H1 (cell line): ENCODE measurements at regions not wholly inside any gene's neighbourhood (a gene's known extent, or its start where the extent isn't known, plus 50 kb on each side); places are given as distances from the start of the nearest gene placed in this dataset.

ENCODE experiments used
- CTCF ChIA-PET: fragments of 300-600 bp; sonication (Branson Sonifier 250); formaldehyde crosslinking; loops from one replicate; lab custom pipeline; 2021; ENCODE audit not compliant: partially characterized antibody; lab: Charles Lee
- POLR2A ChIA-PET: fragments of 300-600 bp; sonication (Branson Sonifier 250); formaldehyde crosslinking; loops from one replicate; lab custom pipeline; 2021; ENCODE audit warnings: inconsistent platforms; ENCODE audit not compliant: partially characterized antibody; lab: Charles Lee
- DNase-seq, 2 experiments: peaks; one replicate each; pipeline versions ENCODE4 v3.0.0 to v3.0.0-alpha.2; 2010 to 2022; ENCODE audit warnings: low spot score in 2 of 2, low read depth in 1 of 2, mixed read lengths in 1 of 2
- FAIRE-seq: peaks from 2 replicates; lab custom pipeline; 2011; peaks lifted over from hg19 to GRCh38; lab: Jason Lieb, UNC
- H2AFZ ChIP-seq: 2 replicates; pipeline ENCODE4 v1.8.1; 2012; ENCODE audit warnings: low read length, inconsistent platforms
- H2AK5ac ChIP-seq: 2 replicates; pipeline ENCODE4 v1.6.1; 2013; ENCODE audit warnings: low read depth, low read length
- H2BK120ac ChIP-seq: replicated peaks from 2 replicates; pipeline ENCODE3; 2013; ENCODE audit warnings: low read depth, low read length, inconsistent platforms
- H2BK12ac ChIP-seq: 2 replicates; pipeline ENCODE4 v1.6.1; 2013; ENCODE audit warnings: low read depth, low read length
- H2BK15ac ChIP-seq: 2 replicates; pipeline ENCODE4 v1.6.1; 2013; ENCODE audit warnings: low read length
- H2BK20ac ChIP-seq: 2 replicates; pipeline ENCODE4 v1.6.1; 2013; ENCODE audit warnings: low read length
- H2BK5ac ChIP-seq: 2 replicates; pipeline ENCODE4 v1.6.1; 2013; ENCODE audit warnings: low read depth, low read length
- H3K14ac ChIP-seq: 2 replicates; pipeline ENCODE4 v1.6.1; 2013; ENCODE audit warnings: inconsistent platforms; ENCODE audit not compliant: insufficient read length
- H3K18ac ChIP-seq: 2 replicates; pipeline ENCODE4 v1.6.1; 2013; ENCODE audit warnings: low read length; ENCODE audit errors: extremely low read depth
- H3K23ac ChIP-seq: 2 replicates; pipeline ENCODE4 v1.6.1; 2013; ENCODE audit warnings: inconsistent platforms; ENCODE audit not compliant: insufficient read length
- H3K23me2 ChIP-seq: 2 replicates; pipeline ENCODE4 v1.6.1; 2013; ENCODE audit warnings: low read depth, low read length
- H3K27ac ChIP-seq: 2 replicates; pipeline ENCODE4 v1.6.1; 2011; ENCODE audit warnings: low read depth, low read length, inconsistent platforms
- H3K27me3 ChIP-seq, 4 experiments: replicated peaks in 1 of 4; 1 replicate in 1 of 4; 2 replicates in 3 of 4; pipeline versions ENCODE4 v1.6.1 to v1.8.1; 2011 to 2013; ENCODE audit warnings: low read length in 3 of 4, mild to moderate bottlenecking in 3 of 4, inconsistent platforms in 2 of 4, mixed read lengths in 2 of 4, moderate library complexity in 1 of 4; ENCODE audit not compliant: control insufficient read depth in 3 of 4, insufficient read depth in 3 of 4; ENCODE audit errors: extremely low read depth in 1 of 4
- H3K36me3 ChIP-seq, 4 experiments: 2 replicates each; pipeline versions ENCODE4 v1.6.1 to v1.8.1; 2011 to 2013; ENCODE audit warnings: mild to moderate bottlenecking in 4 of 4, low read length in 3 of 4, moderate library complexity in 2 of 4, control low read depth in 1 of 4, inconsistent platforms in 1 of 4; ENCODE audit not compliant: insufficient read depth in 4 of 4, control insufficient read depth in 2 of 4
- H3K4ac ChIP-seq: replicated peaks from 2 replicates; pipeline ENCODE3; 2013; ENCODE audit warnings: low read length, low read depth, mixed read lengths, inconsistent platforms; ENCODE audit not compliant: insufficient read length
- H3K4me1 ChIP-seq, 4 experiments: replicated peaks in 1 of 4; 1 replicate in 1 of 4; 2 replicates in 3 of 4; pipeline versions ENCODE4 v1.6.1 to v1.8.1; 2011 to 2013; ENCODE audit warnings: low read length in 3 of 4, inconsistent platforms in 2 of 4, mixed read lengths in 1 of 4; ENCODE audit not compliant: insufficient read depth in 4 of 4, control insufficient read depth in 3 of 4
- H3K4me2 ChIP-seq, 2 experiments: 2 replicates each; pipeline versions ENCODE4 v1.6.1 to v1.8.1; 2011 to 2013; ENCODE audit warnings: low read depth in 2 of 2, low read length in 2 of 2, control low read depth in 1 of 2, inconsistent platforms in 1 of 2, mild to moderate bottlenecking in 1 of 2; ENCODE audit not compliant: insufficient read depth in 1 of 2
- H3K4me3 ChIP-seq, 4 experiments: fragments of 200-600, 300-600 bp in 1 of 4; sonication (generic), shearing (Covaris generic), sonication (Bioruptor Twin) in 1 of 4; 2 replicates each; pipeline versions ENCODE4 v1.5.1 to v1.8.1; 2011 to 2016; ENCODE audit warnings: low read length in 4 of 4, low read depth in 3 of 4, control low read depth in 2 of 4, inconsistent platforms in 2 of 4, mild to moderate bottlenecking in 2 of 4, mixed read lengths in 1 of 4, moderate library complexity in 1 of 4; ENCODE audit not compliant: insufficient read depth in 2 of 4; ENCODE audit errors: extremely low read depth in 1 of 4
- H3K56ac ChIP-seq: replicated peaks from 2 replicates; pipeline ENCODE3; 2013; ENCODE audit warnings: low read depth, mild to moderate bottlenecking, mixed read lengths, low read length, inconsistent platforms; ENCODE audit not compliant: insufficient read length
- H3K79me1 ChIP-seq: 2 replicates; pipeline ENCODE4 v1.6.1; 2013; ENCODE audit warnings: low read depth, low read length, control low read depth
- H3K79me2 ChIP-seq, 2 experiments: 2 replicates each; pipeline versions ENCODE4 v1.6.1 to v1.8.1; 2012 to 2013; ENCODE audit warnings: low read length in 2 of 2, mild to moderate bottlenecking in 2 of 2, inconsistent platforms in 1 of 2; ENCODE audit not compliant: insufficient read depth in 2 of 2, control insufficient read depth in 1 of 2
- H3K9ac ChIP-seq, 4 experiments: replicated peaks in 1 of 4; 1 replicate in 1 of 4; 2 replicates in 3 of 4; pipeline versions ENCODE4 v1.6.1 to v1.8.1; 2011 to 2013; ENCODE audit warnings: low read depth in 3 of 4, low read length in 3 of 4, control low read depth in 2 of 4, mild to moderate bottlenecking in 2 of 4, moderate library complexity in 2 of 4, inconsistent platforms in 1 of 4; ENCODE audit errors: extremely low read depth in 1 of 4
- H3K9me3 ChIP-seq, 2 experiments: 2 replicates each; pipeline versions ENCODE4 v1.6.1 to v1.8.1; 2012 to 2013; ENCODE audit warnings: mild to moderate bottlenecking in 2 of 2, moderate library complexity in 2 of 2, control low read depth in 1 of 2, inconsistent platforms in 1 of 2, low read depth in 1 of 2, low read length in 1 of 2, mixed read lengths in 1 of 2; ENCODE audit not compliant: insufficient read depth in 2 of 2
- H4K20me1 ChIP-seq, 2 experiments: replicated peaks in 1 of 2; 2 replicates each; pipeline versions ENCODE3 to v1.8.1; 2011 to 2013; ENCODE audit warnings: inconsistent platforms in 2 of 2, low read length in 2 of 2, mild to moderate bottlenecking in 1 of 2; ENCODE audit not compliant: insufficient read depth in 2 of 2, control insufficient read depth in 1 of 2
- H4K5ac ChIP-seq: 2 replicates; pipeline ENCODE4 v1.6.1; 2013; ENCODE audit warnings: low read length, low read depth, mixed read lengths, inconsistent platforms; ENCODE audit not compliant: insufficient read length
- H4K8ac ChIP-seq: 2 replicates; pipeline ENCODE4 v1.8.0; 2013; ENCODE audit warnings: mild to moderate bottlenecking, moderate library complexity, low read length, inconsistent platforms; ENCODE audit not compliant: insufficient read depth; ENCODE audit errors: extremely low read depth
- H4K91ac ChIP-seq: replicated peaks from 2 replicates; pipeline ENCODE3; 2013; ENCODE audit warnings: low read length, mixed read lengths, inconsistent platforms; ENCODE audit not compliant: insufficient read length
- BCL11A ChIP-seq, 2 experiments: IDR thresholded peaks; one replicate each; pipeline ENCODE4 v1.6.1; 2011; ENCODE audit warnings: low read depth in 2 of 2, low read length in 2 of 2, mild to moderate bottlenecking in 2 of 2
- CEBPB ChIP-seq: IDR thresholded peaks from 2 replicates; pipeline ENCODE4 v1.6.1; 2012; ENCODE audit warnings: low read depth, low read length
- CREB1 ChIP-seq: IDR thresholded peaks from 2 replicates; pipeline ENCODE4 v1.6.1; 2012; ENCODE audit warnings: inconsistent platforms
- MAFK ChIP-seq: IDR thresholded peaks from 2 replicates; pipeline ENCODE4 v1.6.1; 2012; ENCODE audit warnings: low read depth, mild to moderate bottlenecking, improper control_type of control experiment, low read length
- NRF1 ChIP-seq: IDR thresholded peaks from 2 replicates; pipeline ENCODE4 v1.6.1; 2011; ENCODE audit warnings: mild to moderate bottlenecking, low read depth, low read length, improper control_type of control experiment
- RAD21 ChIP-seq, 2 experiments: IDR thresholded peaks in 1 of 2; conservative IDR thresholded peaks in 1 of 2; 2 replicates each; pipeline ENCODE4 v1.6.1; 2011; ENCODE audit warnings: low read depth in 2 of 2, low read length in 2 of 2, improper control_type of control experiment in 1 of 2, inconsistent platforms in 1 of 2, mild to moderate bottlenecking in 1 of 2, moderate library complexity in 1 of 2
- RFX5 ChIP-seq: IDR thresholded peaks from 2 replicates; pipeline ENCODE4 v1.6.1; 2011; ENCODE audit warnings: low read depth, low read length, improper control_type of control experiment, borderline replicate concordance
- SUZ12 ChIP-seq: fragments of 200-600 bp; sonication (generic); IDR thresholded peaks from 2 replicates; pipeline ENCODE4 v1.6.1; 2012; ENCODE audit warnings: mild to moderate bottlenecking, inconsistent platforms, low read length, moderate library complexity, mixed read lengths
- TAF7 ChIP-seq: optimal IDR thresholded peaks from 2 replicates; pipeline ENCODE3; 2011; ENCODE audit warnings: low read depth, mild to moderate bottlenecking, inconsistent platforms, low read length, moderate library complexity, borderline replicate concordance
- ZNF274 ChIP-seq: IDR thresholded peaks from 2 replicates; pipeline ENCODE4 v1.7.0; 2012; ENCODE audit warnings: low read length, borderline replicate concordance; ENCODE audit errors: extremely low read depth
- WGBS, 2 experiments: shearing (Covaris generic) in 1 of 2; methylation state at CpG; one replicate each; pipeline versions ENCODE4 v1.1.6 to v1.1.7; 2013 to 2015; ENCODE audit warnings: low lambda C conversion rate in 2 of 2, mixed read lengths in 2 of 2, inconsistent platforms in 1 of 2, low coverage in 1 of 2, missing lambda C conversion rate in 1 of 2; ENCODE audit not compliant: insufficient replicate concordance in 2 of 2, insufficient coverage in 1 of 2, insufficient read length in 1 of 2; ENCODE audit errors: extremely low coverage in 1 of 2, missing lambda C conversion rate in 1 of 2; 5-methylcytosine and 5-hydroxymethylcytosine counted together
- TF ChIP-seq, protein P1 (sequence below): IDR thresholded peaks from 2 replicates; pipeline ENCODE4 v1.6.1; 2011; ENCODE audit warnings: low read depth, mild to moderate bottlenecking, low read length; ENCODE audit not compliant: insufficient read depth

DNA sequence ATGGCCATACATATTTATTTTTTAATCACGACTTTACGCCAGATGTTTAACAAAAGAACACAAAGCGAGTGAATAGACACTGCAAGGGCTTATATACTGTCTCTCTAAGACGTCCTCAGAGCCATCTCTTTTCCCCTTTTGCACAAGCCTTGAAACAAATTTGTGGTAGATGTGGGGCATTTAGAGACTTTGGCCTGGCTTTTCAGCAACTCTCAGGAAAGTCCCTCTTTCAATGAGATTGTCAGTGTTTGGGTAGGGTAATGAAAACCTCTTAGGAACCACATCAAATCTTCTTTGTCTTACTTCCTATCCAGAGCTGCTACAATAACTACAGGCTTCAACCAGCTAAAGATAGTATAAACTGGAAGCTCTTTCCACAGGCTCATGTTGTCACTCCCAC, 380.0 kb downstream of the ANXA1 start:
- WGBS, 2 experiments: 82% methylated on average over 3 of the region's 4 CpGs; no CpG with 5 or more reads in 1 of the 2 experiments
- DNase-seq (no peak), FAIRE-seq (no peak)
- Histone ChIP-seq H3K23me2 (no peaks in the 10 kb centered on the region), H3K18ac (no peak overlapping the region), H4K91ac (no peak overlapping the region), H4K5ac (no peak overlapping the region), H2AFZ (no peak overlapping the region), H3K27ac (no peak overlapping the region), H3K23ac (no peak overlapping the region), H3K79me1 (no peaks in the 10 kb centered on the region), H2AK5ac (no peak overlapping the region), H2BK20ac (no peak overlapping the region), H3K14ac (no peak overlapping the region), H3K9ac (no peak overlapping the region), H3K4me2 (no peak overlapping the region), H3K56ac (no peak overlapping the region), H3K4me3 (no peak overlapping the region), H4K20me1 (no peaks in the 10 kb centered on the region), H2BK12ac (no peak overlapping the region), H3K9me3 (peaks cover 3 to 8% of the 10 kb centered on the region in 2 experiments; a peak in 2 of 4 replicates), H3K27me3 (no peaks in the 10 kb centered on the region), H2BK120ac (no peak overlapping the region), H3K79me2 (no peaks in the 10 kb centered on the region), H3K36me3 (no peaks in the 10 kb centered on the region), H2BK5ac (no peak overlapping the region), H3K4me1 (no peaks in the 10 kb centered on the region), H3K4ac (no peak overlapping the region), H2BK15ac (no peak overlapping the region), H4K8ac (no peak overlapping the region)
- ChIA-PET POLR2A (no interaction called here), CTCF (interaction anchor here (0.6 kb wide), 1 partner anchor 361 kb away, joined by 3 read pairs; no protein-coding TSS in a partner anchor)
- TF ChIP-seq CREB1 (no peak), SUZ12 (no peak), CEBPB (no peak), BCL11A (IDR thresholded peaks at IDR 0.05; ENCODE audit: low read depth in 2 of 2, low read length in 2 of 2) (no peak), ZNF274 (no peak), TAF7 (no peak), RAD21 (IDR thresholded peaks at IDR 0.05 in 1 of 2, conservative IDR thresholded peaks at IDR 0.05 in 1 of 2; ENCODE audit: low read depth in 2 of 2, low read length in 2 of 2) (no peak), MAFK (no peak), NRF1 (no peak), RFX5 (no peak)
- TF ChIP-seq, protein P1, sequence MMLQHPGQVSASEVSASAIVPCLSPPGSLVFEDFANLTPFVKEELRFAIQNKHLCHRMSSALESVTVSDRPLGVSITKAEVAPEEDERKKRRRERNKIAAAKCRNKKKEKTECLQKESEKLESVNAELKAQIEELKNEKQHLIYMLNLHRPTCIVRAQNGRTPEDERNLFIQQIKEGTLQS: no peak
